ENCODE measurements at regions not wholly inside any gene's neighbourhood (a gene's known extent, or its start where the extent isn't known, plus 50 kb on each side); places are given as distances from the start of the nearest gene placed in this dataset.

GRCh38 chr6:145469021-145469420 is 266.3 kb downstream of the EPM2A start:
- no peak for DNase-seq

- no peak for DNase-seq
These were observed 259.4 kb downstream of the EPM2A start for GRCh38 chr6:145475794-145476396.

- no peak for DNase-seq
These were observed 255.3 kb downstream of the EPM2A start for GRCh38 chr6:145480024-145480423.

GRCh38 chr6:145483191-145483996 is 251.9 kb downstream of the EPM2A start:
- no peak for DNase-seq

- DNase-seq = no peak
These were observed 250.0 kb downstream of the EPM2A start for GRCh38 chr6:145485288-145485687.

- no peak for DNase-seq
These were observed 249.0 kb downstream of the EPM2A start for GRCh38 chr6:145486306-145486705.

GRCh38 chr6:145489583-145489982 is 245.7 kb downstream of the EPM2A start:
- no peak for DNase-seq

- no peak for DNase-seq
These were observed 245.3 kb downstream of the EPM2A start for GRCh38 chr6:145490068-145490467.

GRCh38 chr6:145491126-145491525 is 244.2 kb downstream of the EPM2A start:
- no peak for DNase-seq

GRCh38 chr6:145497006-145497405 is 238.3 kb downstream of the EPM2A start:
- DNase-seq = no peak

- DNase-seq = no peak
These were observed 236.9 kb downstream of the EPM2A start for GRCh38 chr6:145498425-145498824.

GRCh38 chr6:145502416-145502815 is 232.9 kb downstream of the EPM2A start:
- no peak for DNase-seq

GRCh38 chr6:145506136-145506535 is 229.2 kb downstream of the EPM2A start:
- DNase-seq = no peak

GRCh38 chr6:145506565-145506964 is 228.8 kb downstream of the EPM2A start:
- no peak for DNase-seq

- no peak for DNase-seq
These were observed 228.1 kb downstream of the EPM2A start for GRCh38 chr6:145507239-145507638.

- no peak for DNase-seq
These were observed 227.2 kb downstream of the EPM2A start for GRCh38 chr6:145508107-145508506.

- no peak for DNase-seq
These were observed 217.8 kb downstream of the EPM2A start for GRCh38 chr6:145517492-145517891.

- DNase-seq = no peak
These were observed 210.3 kb downstream of the EPM2A start for GRCh38 chr6:145525038-145525437.

- DNase-seq = no peak
These were observed 205.7 kb downstream of the EPM2A start for GRCh38 chr6:145529582-145529981.

- no peak for DNase-seq
These were observed 204.9 kb downstream of the EPM2A start for GRCh38 chr6:145530454-145530853.

GRCh38 chr6:145531032-145531431 is 204.3 kb downstream of the EPM2A start:
- DNase-seq = no peak

- DNase-seq = no peak
These were observed 203.5 kb downstream of the EPM2A start for GRCh38 chr6:145531822-145532221.

- DNase-seq = no peak
These were observed 203.0 kb downstream of the EPM2A start for GRCh38 chr6:145532361-145532760.

GRCh38 chr6:145534989-145535388 is 200.3 kb downstream of the EPM2A start:
- no peak for DNase-seq

GRCh38 chr6:145538989-145539388 is 196.3 kb downstream of the EPM2A start:
- no peak for DNase-seq

Measured in NCI-H1694 treated with DMSO at 0.1 percent for 48 hours (cell line).